Retinal pigment epithelial cell (primary cell): ENCODE measurements at regions not wholly inside any gene's neighbourhood (a gene's known extent, or its start where the extent isn't known, plus 50 kb on each side); places are given as distances from the start of the nearest gene placed in this dataset.

Experiments used
- DNase-seq: peaks from one replicate; pipeline ENCODE4 v3.0.0-alpha.2; 2010; ENCODE audit warnings: low read depth
- H3K4me3 ChIP-seq: 2 replicates; pipeline ENCODE4 v1.5.1; 2011; ENCODE audit warnings: mild to moderate bottlenecking, low read length, control low read depth, moderate library complexity
- TF ChIP-seq, protein P1 (sequence below): conservative IDR thresholded peaks from 2 replicates; pipeline ENCODE4 v1.5.1; 2011; ENCODE audit warnings: low read depth, low read length, control low read depth, inconsistent platforms

DNA sequence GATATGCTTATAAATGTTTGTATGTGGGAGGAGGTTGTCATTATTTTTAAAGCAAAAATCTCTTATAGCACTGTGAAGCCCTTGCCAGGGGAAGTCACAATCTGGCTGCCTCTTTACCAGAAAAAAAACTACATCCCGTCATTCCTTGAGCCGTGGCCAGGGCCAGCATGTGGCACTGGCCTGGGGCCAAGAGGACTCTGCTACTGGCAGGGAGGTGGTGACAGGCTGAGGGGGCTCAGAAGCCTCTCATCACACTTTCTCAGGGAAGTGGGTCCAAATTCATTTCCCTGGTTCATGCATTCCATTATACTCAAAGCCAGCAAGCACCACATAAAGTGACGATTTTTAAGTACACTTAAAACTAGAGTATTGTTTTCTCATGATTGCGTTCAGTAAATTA, 457.3 kb downstream of the ZNF608 start:
- TF ChIP-seq, protein P1, sequence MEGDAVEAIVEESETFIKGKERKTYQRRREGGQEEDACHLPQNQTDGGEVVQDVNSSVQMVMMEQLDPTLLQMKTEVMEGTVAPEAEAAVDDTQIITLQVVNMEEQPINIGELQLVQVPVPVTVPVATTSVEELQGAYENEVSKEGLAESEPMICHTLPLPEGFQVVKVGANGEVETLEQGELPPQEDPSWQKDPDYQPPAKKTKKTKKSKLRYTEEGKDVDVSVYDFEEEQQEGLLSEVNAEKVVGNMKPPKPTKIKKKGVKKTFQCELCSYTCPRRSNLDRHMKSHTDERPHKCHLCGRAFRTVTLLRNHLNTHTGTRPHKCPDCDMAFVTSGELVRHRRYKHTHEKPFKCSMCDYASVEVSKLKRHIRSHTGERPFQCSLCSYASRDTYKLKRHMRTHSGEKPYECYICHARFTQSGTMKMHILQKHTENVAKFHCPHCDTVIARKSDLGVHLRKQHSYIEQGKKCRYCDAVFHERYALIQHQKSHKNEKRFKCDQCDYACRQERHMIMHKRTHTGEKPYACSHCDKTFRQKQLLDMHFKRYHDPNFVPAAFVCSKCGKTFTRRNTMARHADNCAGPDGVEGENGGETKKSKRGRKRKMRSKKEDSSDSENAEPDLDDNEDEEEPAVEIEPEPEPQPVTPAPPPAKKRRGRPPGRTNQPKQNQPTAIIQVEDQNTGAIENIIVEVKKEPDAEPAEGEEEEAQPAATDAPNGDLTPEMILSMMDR = no peak
- DNase-seq = no peak
- H3K4me3 ChIP-seq = no peak overlapping the region

- TF ChIP-seq, protein P1 = no peak
- DNase-seq = no peak
- H3K4me3 ChIP-seq = no peak overlapping the region
Observed at GRCh38 chr5:124287813-124288212, 458.6 kb downstream of the ZNF608 start.

- TF ChIP-seq, protein P1 = no peak
- no peak for DNase-seq
- H3K4me3 ChIP-seq = no peak overlapping the region
Observed at GRCh38 chr5:124285733-124286132, 460.7 kb downstream of the ZNF608 start.

DNA sequence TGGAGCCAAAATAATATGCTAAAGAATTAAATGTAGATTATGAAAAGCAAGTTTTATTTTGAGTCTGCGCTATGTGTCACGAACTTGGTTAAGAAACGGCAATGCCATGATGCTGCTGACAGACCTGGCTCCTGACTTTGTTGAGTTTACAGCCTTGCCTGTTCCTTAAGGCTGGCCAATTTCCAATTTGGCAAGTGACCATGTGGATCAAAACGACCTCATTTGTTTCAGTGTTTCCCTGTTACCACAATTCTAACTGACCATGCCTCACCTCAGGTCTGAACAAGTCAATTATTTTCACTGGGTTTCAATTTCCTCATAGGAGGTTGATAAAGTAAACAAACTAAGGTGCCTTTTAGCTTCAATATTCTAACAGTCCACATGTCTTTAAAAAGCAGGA, 461.4 kb downstream of the ZNF608 start:
- no peak overlapping the region for H3K4me3 ChIP-seq
- TF ChIP-seq, protein P1 = no peak
- no peak for DNase-seq

- TF ChIP-seq, protein P1 = no peak
- no peak for DNase-seq
- H3K4me3 ChIP-seq = no peak overlapping the region
Observed at GRCh38 chr5:124283031-124283430, 463.4 kb downstream of the ZNF608 start.

- TF ChIP-seq, protein P1 = no peak
- no peak overlapping the region for H3K4me3 ChIP-seq
- DNase-seq = no peak
Observed at GRCh38 chr5:124280079-124280478, 466.4 kb downstream of the ZNF608 start.

DNA sequence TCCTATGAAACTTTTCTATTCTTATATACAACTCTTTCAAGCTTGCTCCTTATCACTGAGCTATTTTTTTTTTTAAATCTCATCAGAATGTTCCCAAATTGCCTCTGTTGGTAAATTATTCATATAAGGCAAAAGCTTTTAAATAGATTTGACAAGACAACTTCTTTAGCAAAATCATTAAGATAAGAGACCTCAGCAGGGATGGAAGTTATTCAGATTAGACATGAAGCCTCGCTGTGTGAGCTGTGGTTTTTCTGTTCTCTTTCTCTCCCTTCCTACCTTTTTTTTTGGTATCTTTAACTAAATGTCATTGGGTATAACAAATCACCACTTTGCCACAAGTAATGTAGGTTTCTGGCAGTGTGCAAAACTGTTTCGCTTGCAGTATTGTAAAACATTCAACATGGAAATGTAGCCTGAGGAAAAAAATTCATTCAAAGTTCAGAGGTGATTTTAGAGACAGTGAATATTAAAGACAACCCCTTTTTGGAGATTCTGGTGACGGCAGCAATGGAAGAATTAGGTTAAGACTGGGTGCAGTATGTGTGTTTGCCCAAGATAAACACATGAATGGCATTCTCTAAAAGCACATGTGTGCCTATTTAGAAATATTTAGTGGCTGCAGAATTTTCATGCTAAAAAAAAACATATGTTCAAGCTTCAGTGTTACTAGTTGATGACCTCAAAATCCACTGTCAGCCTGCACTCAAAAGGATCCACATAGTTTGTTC, 467.1 kb downstream of the ZNF608 start:
- H3K4me3 ChIP-seq = no peak overlapping the region
- DNase-seq = no peak
- TF ChIP-seq, protein P1 = no peak
